ENCODE measurements at regions not wholly inside any gene's neighbourhood (a gene's known extent, or its start where the extent isn't known, plus 50 kb on each side); places are given as distances from the start of the nearest gene placed in this dataset.
"Not testable (repeated sequence)": the region's sequence is repeated elsewhere in the genome, so short reads cannot be mapped to it uniquely, and the experiment has no call there.

GRCh38 chr9:85792057-85792456 is 50.3 kb upstream of the AGTPBP1 start:
- H3K4me1 ChIP-seq (replicated peaks); DNase-seq (ENCODE audit: low spot score); H3K9me3 ChIP-seq; H3K27ac ChIP-seq; H3K4me3 ChIP-seq; intact Hi-C loops (cut with DNase I); H3K27me3 ChIP-seq (replicated peaks; ENCODE audit: insufficient read depth); H3K36me3 ChIP-seq: not testable (repeated sequence)
- 38% methylated on average over 2 of the region's 2 CpGs for WGBS

- H3K4me1 ChIP-seq (replicated peaks); H3K27me3 ChIP-seq (replicated peaks; ENCODE audit: insufficient read depth); H3K4me3 ChIP-seq; H3K36me3 ChIP-seq; DNase-seq (ENCODE audit: low spot score); H3K9me3 ChIP-seq; H3K27ac ChIP-seq; intact Hi-C loops (cut with DNase I): not testable (repeated sequence)
- WGBS, result 54% methylated on average over 6 of the region's 6 CpGs
Observed at GRCh38 chr9:85802978-85803695, 61.4 kb upstream of the AGTPBP1 start.

GRCh38 chr9:85804847-85805133 is 63.0 kb upstream of the AGTPBP1 start:
- intact Hi-C loops (cut with DNase I); H3K9me3 ChIP-seq; H3K4me1 ChIP-seq (replicated peaks); DNase-seq (ENCODE audit: low spot score); H3K36me3 ChIP-seq; H3K27me3 ChIP-seq (replicated peaks; ENCODE audit: insufficient read depth): not testable (repeated sequence)
- Histone ChIP-seq H3K27ac (peak overlapping the region; percentile 92 to 94), H3K4me3 (peak overlapping the region; percentile 76 to 78)
- WGBS, result 3% methylated on average over 6 of the region's 16 CpGs

GRCh38 chr9:85805134-85806005 is 63.6 kb upstream of the AGTPBP1 start:
- H3K4me1 ChIP-seq (replicated peaks); intact Hi-C loops (cut with DNase I); H3K36me3 ChIP-seq; H3K27me3 ChIP-seq (replicated peaks; ENCODE audit: insufficient read depth); H3K9me3 ChIP-seq: not testable (repeated sequence)
- Histone ChIP-seq H3K27ac (peak overlapping the region; percentile 92 to 94), H3K4me3 (peak overlapping the region; percentile 76 to 78)
- under 1% methylated on average over 65 of the region's 111 CpGs for WGBS
- peak; percentile 58 for DNase-seq (ENCODE audit: low spot score)

- H3K9me3 ChIP-seq; intact Hi-C loops (cut with DNase I); H3K4me1 ChIP-seq (replicated peaks); H3K4me3 ChIP-seq; DNase-seq (ENCODE audit: low spot score); H3K36me3 ChIP-seq; H3K27me3 ChIP-seq (replicated peaks; ENCODE audit: insufficient read depth): not testable (repeated sequence)
- TF ChIP-seq POLR2AphosphoS5 (IDR thresholded peaks at IDR 0.05), result peak; percentile 55
- peak overlapping the region in 1 of 2 donors; percentile 51 for H3K27ac ChIP-seq
- WGBS, result 54% methylated on average over 2 of the region's 2 CpGs
Observed at GRCh38 chr9:85808329-85808728, 66.6 kb upstream of the AGTPBP1 start.

GRCh38 chr9:85813388-85813787 is 71.6 kb upstream of the AGTPBP1 start:
- intact Hi-C loops (cut with DNase I), result loop anchor here (10.0 kb wide), 1 partner anchor 471 kb away; the partner anchor contains the start of gene ISCA1
- H3K9me3 ChIP-seq; H3K27ac ChIP-seq; H3K27me3 ChIP-seq (replicated peaks; ENCODE audit: insufficient read depth); DNase-seq (ENCODE audit: low spot score); H3K36me3 ChIP-seq; H3K4me1 ChIP-seq (replicated peaks); H3K4me3 ChIP-seq: not testable (repeated sequence)
- WGBS, result 89% methylated on average over 2 of the region's 2 CpGs

GRCh38 chr9:85814800-85815199 is 73.0 kb upstream of the AGTPBP1 start:
- not testable (repeated sequence) for H3K27ac ChIP-seq; H3K36me3 ChIP-seq; H3K4me3 ChIP-seq; H3K27me3 ChIP-seq (replicated peaks; ENCODE audit: insufficient read depth); H3K4me1 ChIP-seq (replicated peaks); H3K9me3 ChIP-seq; DNase-seq (ENCODE audit: low spot score)
- intact Hi-C loops (cut with DNase I), result loop anchor here (10.0 kb wide), 1 partner anchor 470 kb away; the partner anchor contains the start of gene ISCA1

GRCh38 chr9:85818971-85819370 is 77.2 kb upstream of the AGTPBP1 start:
- H3K9me3 ChIP-seq; H3K36me3 ChIP-seq; H3K4me3 ChIP-seq; H3K4me1 ChIP-seq (replicated peaks); DNase-seq (ENCODE audit: low spot score); H3K27ac ChIP-seq; H3K27me3 ChIP-seq (replicated peaks; ENCODE audit: insufficient read depth): not testable (repeated sequence)
- TF ChIP-seq CTCF (IDR thresholded peaks at IDR 0.05), result peak in 3 of 4 experiments; percentile 14 to 57 (median 51)
- WGBS, result 3% methylated on average over 2 of the region's 2 CpGs
- intact Hi-C loops (cut with DNase I), result loop anchor here (10.0 kb wide), 1 partner anchor 466 kb away; the partner anchor contains the start of gene ISCA1

GRCh38 chr9:85820598-85820997 is 78.8 kb upstream of the AGTPBP1 start:
- not testable (repeated sequence) for H3K4me1 ChIP-seq (replicated peaks); H3K36me3 ChIP-seq

GRCh38 chr9:85824949-85825348 is 83.2 kb upstream of the AGTPBP1 start:
- H3K4me1 ChIP-seq (replicated peaks); intact Hi-C loops (cut with DNase I); H3K36me3 ChIP-seq; DNase-seq (ENCODE audit: low spot score); H3K27me3 ChIP-seq (replicated peaks; ENCODE audit: insufficient read depth); H3K4me3 ChIP-seq; H3K9me3 ChIP-seq; H3K27ac ChIP-seq: not testable (repeated sequence)
- WGBS, result 79% methylated on average over 1 of the region's 1 CpG

More at GRCh38 chr9:85820598-85820997, 78.8 kb upstream of the AGTPBP1 start:
- H3K9me3 ChIP-seq; DNase-seq (ENCODE audit: low spot score); H3K27ac ChIP-seq; H3K4me3 ChIP-seq; H3K27me3 ChIP-seq (replicated peaks; ENCODE audit: insufficient read depth); intact Hi-C loops (cut with DNase I): not testable (repeated sequence)
- WGBS, result 71% methylated on average over 5 of the region's 5 CpGs

Measured in prostate gland (tissue), 2 donors.